ENCODE measurements at regions not wholly inside any gene's neighbourhood (a gene's known extent, or its start where the extent isn't known, plus 50 kb on each side); places are given as distances from the start of the nearest gene placed in this dataset.

- no peak overlapping the region for H3K4me3 ChIP-seq (ENCODE audit: low read depth, low read length, poor library complexity, severe bottlenecking)
- H2AFZ ChIP-seq (ENCODE audit: low read length): no peak overlapping the region
- H3K9me3 ChIP-seq (ENCODE audit: low read length): no peaks in the 10 kb centered on the region
Observed at GRCh38 chrX:39629001-39629400, 468.8 kb downstream of the BCOR start.

DNA sequence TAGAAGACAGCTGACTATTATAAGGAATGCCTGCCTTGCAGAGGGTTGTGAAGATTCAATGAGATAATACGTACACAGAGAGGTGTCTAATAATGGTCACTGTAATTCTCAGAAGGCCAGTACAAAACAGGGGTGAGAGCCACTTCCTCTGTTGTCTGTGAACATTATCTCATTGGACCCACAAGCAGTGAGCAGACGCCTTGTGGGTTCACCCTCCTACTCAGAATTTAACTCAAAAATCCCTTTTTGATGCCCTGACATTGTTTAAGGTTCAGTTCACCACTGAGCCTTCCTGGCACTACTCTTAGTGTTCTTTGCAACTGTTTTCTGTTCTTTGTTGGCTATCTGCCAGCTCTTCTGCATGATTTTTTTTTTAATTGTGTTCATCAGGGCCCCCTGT lies 467.4 kb downstream of the BCOR start:
- TF ChIP-seq CTCF (IDR thresholded peaks at IDR 0.05; ENCODE audit: low read length) (no peak), EZH2 (IDR thresholded peaks at IDR 0.05; ENCODE audit: borderline replicate concordance, low read length) (no peak)
- Histone ChIP-seq H3K4me2 (ENCODE audit: low read length) (no peak overlapping the region), H4K20me1 (ENCODE audit: insufficient read depth, low read length) (no peaks in the 10 kb centered on the region), H3K9ac (ENCODE audit: low read length) (no peak overlapping the region), H3K27me3 (ENCODE audit: insufficient read depth, low read length) (no peaks in the 10 kb centered on the region), H3K9me2 (ENCODE audit: low read depth, low read length) (no peaks in the 10 kb centered on the region), H3K36me3 (ENCODE audit: insufficient read depth, low read length) (no peaks in the 10 kb centered on the region), H3K9me3 (ENCODE audit: low read length) (no peaks in the 10 kb centered on the region), H2AFZ (ENCODE audit: low read length) (no peak overlapping the region), H3K4me1 (ENCODE audit: insufficient read depth, low read length, severe bottlenecking) (no peaks in the 10 kb centered on the region), H3K4me3 (ENCODE audit: low read depth, low read length, poor library complexity, severe bottlenecking) (no peak overlapping the region), H3K79me2 (ENCODE audit: insufficient read depth, low read length) (no peaks in the 10 kb centered on the region), H3K27ac (ENCODE audit: low read depth, low read length, poor library complexity, severe bottlenecking) (no peak overlapping the region), H3F3A (ENCODE audit: insufficient read depth, low read length) (no peaks in the 10 kb centered on the region)

More at GRCh38 chrX:39629001-39629400, 468.8 kb downstream of the BCOR start:
- TF ChIP-seq CTCF (IDR thresholded peaks at IDR 0.05; ENCODE audit: low read length): no peak
- Histone ChIP-seq H3K4me1 (ENCODE audit: insufficient read depth, low read length, severe bottlenecking) (no peaks in the 10 kb centered on the region), H3K79me2 (ENCODE audit: insufficient read depth, low read length) (no peaks in the 10 kb centered on the region), H3K9ac (ENCODE audit: low read length) (no peak overlapping the region), H3K4me2 (ENCODE audit: low read length) (no peak overlapping the region), H4K20me1 (ENCODE audit: insufficient read depth, low read length) (no peaks in the 10 kb centered on the region), H3K27ac (ENCODE audit: low read depth, low read length, poor library complexity, severe bottlenecking) (no peak overlapping the region), H3F3A (ENCODE audit: insufficient read depth, low read length) (no peaks in the 10 kb centered on the region), H3K27me3 (ENCODE audit: insufficient read depth, low read length) (no peaks in the 10 kb centered on the region), H3K36me3 (ENCODE audit: insufficient read depth, low read length) (no peaks in the 10 kb centered on the region), H3K9me2 (ENCODE audit: low read depth, low read length) (no peaks in the 10 kb centered on the region)

DNA sequence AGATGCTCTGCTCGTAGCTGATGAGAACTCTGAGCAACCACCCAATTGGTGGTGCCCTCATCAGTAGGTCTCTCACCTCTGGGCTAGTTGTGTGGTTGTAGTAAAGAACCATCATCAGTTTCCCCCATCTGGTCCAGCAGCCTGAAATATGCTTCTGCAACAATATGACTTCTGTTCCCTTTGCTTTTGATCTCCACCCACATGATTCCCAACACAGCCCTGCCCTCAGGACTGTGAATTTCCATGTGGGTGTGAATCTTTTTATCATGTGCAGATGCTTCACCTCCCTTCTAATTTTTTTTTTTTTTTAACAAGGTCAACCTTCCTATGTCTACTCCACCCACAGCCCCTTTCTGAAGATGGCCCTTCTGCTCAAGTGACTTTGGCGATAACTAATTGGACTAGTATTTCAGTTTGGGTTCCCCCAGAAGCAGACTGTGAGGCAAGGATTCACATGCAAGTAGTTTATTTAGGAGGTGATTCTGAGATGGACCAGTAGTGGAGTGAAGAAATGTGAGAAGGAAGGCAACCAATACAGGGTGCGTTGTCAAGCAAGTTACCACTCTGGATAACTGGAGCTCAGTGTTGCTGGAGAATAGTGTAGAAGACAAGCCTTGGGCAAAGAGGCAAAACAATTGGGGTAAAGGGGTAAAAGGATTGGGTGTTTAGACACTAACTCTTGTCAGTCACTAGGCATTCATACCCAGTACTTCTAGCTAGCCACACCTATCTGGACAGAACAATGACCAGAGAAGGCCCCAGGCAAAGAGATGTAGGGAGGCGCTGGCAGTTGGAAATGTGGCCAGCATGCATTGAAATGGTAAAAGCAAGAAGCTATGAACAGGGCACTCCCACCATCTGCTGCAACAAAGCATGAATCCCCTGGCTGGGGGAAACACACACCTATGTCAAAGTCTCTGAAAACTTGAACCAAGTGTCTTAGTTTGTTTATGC lies 466.2 kb downstream of the BCOR start:
- no peaks in the 10 kb centered on the region for H3K9me2 ChIP-seq (ENCODE audit: low read depth, low read length)
- no peak overlapping the region for H3K27ac ChIP-seq (ENCODE audit: low read depth, low read length, poor library complexity, severe bottlenecking)
- TF ChIP-seq EZH2 (IDR thresholded peaks at IDR 0.05; ENCODE audit: borderline replicate concordance, low read length) (no peak), CTCF (IDR thresholded peaks at IDR 0.05; ENCODE audit: low read length) (no peak)
- H2AFZ ChIP-seq (ENCODE audit: low read length): no peak overlapping the region
- no peak overlapping the region for H3K4me2 ChIP-seq (ENCODE audit: low read length)
- H3F3A ChIP-seq (ENCODE audit: insufficient read depth, low read length): no peaks in the 10 kb centered on the region
- no peaks in the 10 kb centered on the region for H3K27me3 ChIP-seq (ENCODE audit: insufficient read depth, low read length)
- no peak overlapping the region for H3K4me3 ChIP-seq (ENCODE audit: low read depth, low read length, poor library complexity, severe bottlenecking)
- H3K4me1 ChIP-seq (ENCODE audit: insufficient read depth, low read length, severe bottlenecking): no peaks in the 10 kb centered on the region
- H3K79me2 ChIP-seq (ENCODE audit: insufficient read depth, low read length): no peaks in the 10 kb centered on the region
- H3K9me3 ChIP-seq (ENCODE audit: low read length): no peaks in the 10 kb centered on the region
- no peak overlapping the region for H3K9ac ChIP-seq (ENCODE audit: low read length)
- H3K36me3 ChIP-seq (ENCODE audit: insufficient read depth, low read length): no peaks in the 10 kb centered on the region
- H4K20me1 ChIP-seq (ENCODE audit: insufficient read depth, low read length): no peaks in the 10 kb centered on the region
